HUDEP-2 (cell line): ENCODE measurements at regions not wholly inside any gene's neighbourhood (a gene's known extent, or its start where the extent isn't known, plus 50 kb on each side); places are given as distances from the start of the nearest gene placed in this dataset.
A peak's percentile ranks its signal among the peaks of the same experiment; 100 is the strongest.

ENCODE experiments used
- DNase-seq, 76 experiments: peaks; one replicate each; lab custom pipeline; 2025; ENCODE audit not compliant: unreplicated experiment in 76 of 76; lab: John Stamatoyannopoulos, UW

DNA sequence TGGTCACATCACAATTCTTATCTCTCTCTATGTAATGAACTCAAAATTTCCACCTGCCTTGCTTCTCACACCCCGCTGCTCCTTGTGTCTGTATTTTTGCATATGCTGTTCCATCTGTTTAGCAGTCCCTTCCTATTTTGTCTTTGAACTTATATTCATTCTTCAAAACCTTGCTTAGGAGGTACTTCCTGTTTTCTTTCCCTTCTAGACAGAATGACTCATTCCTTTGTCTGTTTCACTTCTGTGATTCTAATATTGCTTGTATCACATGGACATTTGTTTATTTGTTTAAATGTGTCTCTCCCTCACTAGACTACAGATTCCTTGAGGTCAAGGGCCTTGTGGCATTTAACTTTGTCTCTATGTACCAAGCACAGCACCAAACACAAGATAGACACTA is 424.2 kb downstream of the ETNK1 start:
- no peak for DNase-seq

DNA sequence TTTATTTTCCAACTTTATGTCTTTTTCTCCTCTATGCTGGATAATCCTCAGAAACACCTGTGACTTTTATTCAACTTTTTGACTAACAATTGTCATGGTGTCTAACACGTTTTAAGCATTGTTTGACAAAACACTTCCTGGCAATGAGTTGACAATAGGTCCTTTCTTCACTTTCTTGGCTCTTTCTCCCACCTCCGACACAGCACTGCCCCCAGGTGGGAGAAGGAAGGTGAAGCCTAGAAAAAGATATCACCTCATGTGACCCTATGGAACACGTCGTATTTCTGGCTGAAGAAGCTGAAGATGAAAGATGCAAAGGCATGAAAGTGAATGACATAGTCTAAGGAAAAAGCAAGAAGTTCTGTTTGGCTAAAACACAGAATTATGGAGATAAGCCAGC is 430.0 kb downstream of the ETNK1 start:
- peak in 11 of 76 experiments; percentile 1 to 34 (median 5) for DNase-seq

DNA sequence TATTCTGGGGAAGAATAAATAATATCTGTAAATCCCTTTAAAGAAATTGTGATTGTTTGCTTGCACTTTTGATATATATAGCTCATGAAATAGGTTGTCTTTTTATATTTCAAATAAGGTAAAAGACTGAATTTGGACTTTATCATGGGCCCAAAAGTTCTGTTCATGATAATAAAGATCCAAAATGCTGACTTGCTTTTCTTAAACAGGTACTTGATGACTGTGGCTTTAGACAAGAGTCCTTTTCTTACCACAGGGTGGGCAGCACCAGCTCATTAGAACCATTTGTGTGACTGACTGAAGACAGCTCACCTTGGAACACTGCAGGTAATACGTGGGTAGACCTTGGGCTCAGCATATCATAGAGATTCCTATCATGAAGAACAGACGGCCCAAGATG is 432.6 kb downstream of the ETNK1 start:
- DNase-seq: no peak

DNA sequence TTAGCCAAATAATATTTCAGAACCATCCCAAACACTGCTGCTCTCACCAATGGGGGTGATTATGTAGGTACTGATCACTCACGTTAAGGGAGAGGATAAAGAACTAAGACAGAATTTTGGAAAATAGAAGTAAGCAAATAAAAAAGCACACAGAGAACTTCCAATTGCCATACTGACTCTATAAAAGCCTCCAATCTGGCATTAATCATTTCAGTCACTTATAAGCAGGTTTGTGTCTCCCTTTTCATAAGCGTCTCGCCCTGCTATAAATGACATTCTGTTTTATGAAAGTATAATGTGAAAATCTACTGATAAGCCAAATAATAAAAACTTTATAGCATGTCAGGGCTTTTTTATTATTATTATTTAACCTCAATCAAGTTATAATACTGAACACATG is 435.2 kb downstream of the ETNK1 start:
- no peak for DNase-seq

DNA sequence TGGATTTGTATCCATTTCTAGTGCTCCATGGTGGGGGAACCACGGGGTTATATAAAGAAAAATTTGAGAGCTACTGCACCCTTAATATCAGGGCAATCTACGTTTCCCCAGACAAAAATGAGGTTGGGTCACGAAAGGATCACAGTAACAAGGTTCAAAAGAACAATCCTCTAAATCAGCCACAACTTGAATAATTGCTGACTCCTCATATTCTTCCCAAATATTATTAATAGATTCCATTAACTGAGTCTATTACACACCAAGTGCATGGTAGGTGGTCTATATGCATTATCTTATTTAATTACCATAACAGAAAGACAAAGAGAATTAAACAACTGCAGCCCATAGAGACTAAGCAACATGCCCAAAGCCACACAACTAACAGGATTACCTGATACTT is 438.2 kb downstream of the ETNK1 start:
- DNase-seq: no peak

DNA sequence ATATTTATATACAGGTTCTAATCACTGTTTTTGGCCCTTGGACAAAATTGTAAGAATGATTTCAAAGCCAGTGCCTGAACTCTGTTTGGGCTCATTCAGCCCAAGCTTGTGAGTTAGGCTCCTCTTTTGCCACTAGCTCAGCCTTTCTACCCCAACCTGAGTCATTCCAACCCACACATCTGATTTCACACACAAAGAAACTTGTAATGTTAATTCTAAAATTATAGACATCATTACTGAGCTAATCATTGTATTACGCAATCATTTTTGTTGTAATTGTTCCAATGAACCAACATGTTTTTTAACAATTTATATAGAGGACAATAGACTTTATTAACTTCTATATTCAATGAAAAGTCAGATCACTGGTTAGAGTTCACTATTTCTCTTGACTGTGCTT is 441.1 kb downstream of the ETNK1 start:
- DNase-seq: no peak

DNA sequence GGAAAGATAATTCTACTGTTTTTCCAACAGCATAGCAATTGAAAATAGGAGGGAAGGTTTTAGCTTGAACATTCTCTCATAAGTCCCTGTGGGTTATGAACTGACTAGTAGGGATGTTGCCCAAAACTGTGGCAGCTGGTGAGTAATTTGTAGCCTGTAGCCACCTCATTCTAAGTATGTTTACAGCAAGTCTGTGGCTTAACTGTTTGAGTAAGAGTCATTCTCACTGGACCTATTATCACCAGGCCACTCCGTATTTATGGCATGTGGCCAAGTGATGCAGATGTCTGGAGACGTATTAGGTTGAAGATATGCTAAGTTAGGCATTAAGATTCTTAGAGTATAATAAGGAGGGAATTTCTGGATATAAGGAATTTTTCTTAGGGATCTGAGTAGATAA is 458.3 kb downstream of the ETNK1 start:
- DNase-seq: peak in 10 of 76 experiments; percentile 1 to 52 (median 25)

DNA sequence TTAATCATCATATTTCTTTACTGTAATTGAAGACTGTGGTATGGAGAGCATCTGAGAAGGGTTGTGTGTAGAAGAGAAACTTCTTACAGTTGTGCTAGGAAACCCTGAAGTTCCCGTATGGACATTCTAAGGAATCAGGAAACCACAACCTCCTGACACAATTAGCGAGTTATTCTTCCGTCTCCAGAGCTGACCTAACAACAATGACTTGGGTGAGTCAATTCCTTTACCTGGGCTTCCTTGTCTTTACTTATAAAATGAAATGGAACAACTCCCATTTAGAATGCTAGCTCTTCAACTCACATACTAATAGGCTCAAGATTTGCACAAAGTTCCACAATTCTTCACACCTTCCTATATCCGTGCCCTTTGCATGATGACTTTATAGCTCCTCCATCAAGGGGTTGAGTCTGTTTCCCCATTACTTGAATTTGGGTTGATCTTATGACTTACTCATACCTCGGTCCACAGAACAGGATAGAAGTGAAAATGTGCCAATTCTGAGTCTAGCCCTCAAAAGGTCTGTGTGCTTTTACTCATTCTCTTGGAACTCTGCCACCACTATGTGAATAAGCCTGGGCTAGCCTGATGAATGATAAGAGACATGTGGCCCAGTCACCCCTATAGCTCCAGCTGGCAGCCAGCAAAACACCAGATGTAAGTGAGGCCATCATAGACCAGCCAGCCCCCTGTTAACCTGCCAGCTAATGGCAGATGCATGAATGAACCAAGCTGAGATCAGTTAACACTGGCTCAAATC is 459.4 kb downstream of the ETNK1 start:
- DNase-seq: peak in 53 of 76 experiments; percentile 1 to 89 (median 37)

DNA sequence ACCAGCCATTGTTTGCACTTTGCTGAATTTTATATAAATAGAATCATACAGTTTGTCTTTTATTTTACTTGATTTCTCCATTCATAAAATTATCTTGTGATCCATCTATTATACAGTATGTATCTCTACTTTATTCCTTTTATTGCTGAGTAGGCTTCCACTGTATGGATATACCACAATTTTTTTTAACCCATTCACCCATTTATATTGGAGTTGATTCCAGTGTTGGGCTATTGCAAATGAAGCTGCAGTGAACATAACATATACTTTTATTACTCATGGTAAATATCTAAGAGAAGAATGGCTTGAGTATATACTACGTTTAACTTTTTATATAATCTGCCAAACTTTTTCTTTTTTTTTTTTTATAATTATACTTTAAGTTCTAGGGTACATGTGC is 463.6 kb downstream of the ETNK1 start:
- no peak for DNase-seq

DNA sequence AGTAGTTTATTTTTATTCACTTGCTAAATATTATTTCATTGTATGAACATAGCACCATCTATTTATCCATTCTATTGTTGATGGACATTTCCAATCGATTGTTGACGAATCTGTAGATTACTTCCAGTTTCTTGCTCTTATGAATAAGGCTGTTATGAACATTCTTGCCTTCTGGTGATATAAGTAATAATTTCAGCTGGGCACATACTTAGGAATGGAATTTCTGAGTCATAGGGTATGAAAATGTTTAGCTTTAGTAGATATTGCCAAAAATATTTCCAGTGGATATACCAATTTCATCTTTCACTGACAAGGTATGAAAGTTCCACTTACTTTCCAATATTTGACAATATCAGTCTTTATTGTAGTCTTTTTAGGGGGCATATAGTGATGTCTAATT is 468.5 kb downstream of the ETNK1 start:
- DNase-seq: no peak

DNA sequence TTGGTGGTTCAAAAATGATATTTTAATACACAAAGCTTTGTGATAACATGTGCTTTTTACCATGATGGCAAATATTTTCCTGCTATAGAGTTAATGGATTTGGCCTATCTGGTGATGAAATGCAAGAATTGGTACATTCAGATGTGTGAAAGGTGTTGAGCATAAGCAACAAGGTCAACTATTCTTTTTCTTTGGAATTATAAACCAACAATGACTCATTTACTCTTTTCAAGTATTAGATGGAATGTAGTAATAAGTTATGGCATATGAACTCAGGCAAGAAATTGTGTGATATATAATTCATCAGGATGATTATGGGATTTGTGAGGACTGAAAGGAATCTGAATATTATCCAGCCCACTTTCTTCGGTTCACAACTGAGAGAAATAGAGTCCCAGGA is 471.4 kb downstream of the ETNK1 start:
- DNase-seq: no peak

DNA sequence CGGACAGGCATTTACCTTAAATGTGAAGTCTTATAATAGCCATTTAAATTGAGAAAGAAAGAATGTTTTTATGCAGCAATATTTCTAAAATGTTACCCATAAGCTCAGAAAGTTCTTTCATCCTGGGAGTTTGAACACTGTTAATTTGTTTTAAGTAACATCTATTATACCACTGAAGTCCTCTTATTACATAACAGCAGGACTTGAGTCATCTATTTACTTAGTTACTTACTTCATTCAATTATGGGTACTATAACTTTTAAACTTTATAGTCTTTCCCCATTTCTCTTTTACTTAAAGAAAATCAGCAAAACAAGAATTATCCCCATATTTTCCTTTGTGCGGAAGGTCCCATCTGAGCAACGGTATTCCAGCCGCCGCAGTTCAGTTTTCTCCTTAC is 473.1 kb downstream of the ETNK1 start:
- DNase-seq: no peak

DNA sequence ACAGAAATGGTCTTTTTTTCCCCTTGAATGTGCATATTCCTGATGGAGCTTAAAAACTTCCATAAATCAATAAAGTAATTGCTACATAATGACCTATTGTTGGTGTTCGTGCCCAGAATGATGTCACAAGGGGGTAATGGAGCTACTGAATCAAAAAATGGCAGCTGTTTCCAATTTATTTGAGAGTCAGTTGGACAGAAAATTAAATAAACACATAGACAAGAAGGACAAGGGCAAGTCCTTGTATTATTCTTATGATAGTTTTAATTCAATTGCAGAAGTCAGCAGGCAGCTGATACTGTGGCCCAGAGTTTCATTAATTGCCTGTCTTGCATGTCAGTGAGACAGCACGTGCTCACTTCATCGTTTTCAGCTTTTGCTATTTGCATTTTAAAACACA is 473.5 kb downstream of the ETNK1 start:
- no peak for DNase-seq

DNA sequence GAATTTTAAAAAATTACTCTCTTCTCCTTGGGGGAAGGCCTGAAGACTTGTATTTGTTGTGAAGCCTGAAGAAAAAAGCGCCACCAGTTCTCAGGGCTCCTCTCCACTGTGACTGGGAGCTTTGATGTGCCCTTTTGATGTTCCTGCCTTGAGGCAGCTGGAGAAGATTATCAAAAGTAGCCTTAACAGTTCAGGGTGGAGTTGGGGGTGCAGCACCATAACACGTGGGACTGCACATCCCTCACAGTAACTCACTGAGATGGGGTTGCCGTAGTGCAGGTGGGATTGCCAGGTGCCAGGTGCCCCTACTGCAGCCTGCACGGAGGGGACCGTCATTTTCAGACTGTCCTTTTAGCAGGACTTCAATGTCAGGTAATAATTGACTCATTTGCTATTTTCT is 474.1 kb downstream of the ETNK1 start:
- no peak for DNase-seq

DNA sequence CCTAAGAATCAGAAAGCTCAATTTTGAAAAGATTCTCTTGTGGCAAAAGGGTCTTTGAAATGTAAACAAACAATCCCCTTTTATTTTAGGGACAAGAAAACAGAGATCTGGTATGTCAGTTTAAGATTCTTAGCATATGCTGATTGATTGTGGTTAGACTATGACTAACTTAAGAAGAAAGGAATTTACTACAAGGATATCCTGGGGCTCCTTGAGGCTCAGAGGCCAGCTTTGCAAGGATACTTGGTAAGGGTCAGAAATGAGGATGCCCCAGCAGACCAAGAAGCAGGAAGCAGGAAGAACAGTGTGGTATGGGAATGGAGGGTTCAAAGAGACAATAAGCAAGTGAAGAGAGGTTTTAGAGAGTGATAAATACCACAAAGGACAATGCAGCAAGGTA is 474.6 kb downstream of the ETNK1 start:
- no peak for DNase-seq

DNA sequence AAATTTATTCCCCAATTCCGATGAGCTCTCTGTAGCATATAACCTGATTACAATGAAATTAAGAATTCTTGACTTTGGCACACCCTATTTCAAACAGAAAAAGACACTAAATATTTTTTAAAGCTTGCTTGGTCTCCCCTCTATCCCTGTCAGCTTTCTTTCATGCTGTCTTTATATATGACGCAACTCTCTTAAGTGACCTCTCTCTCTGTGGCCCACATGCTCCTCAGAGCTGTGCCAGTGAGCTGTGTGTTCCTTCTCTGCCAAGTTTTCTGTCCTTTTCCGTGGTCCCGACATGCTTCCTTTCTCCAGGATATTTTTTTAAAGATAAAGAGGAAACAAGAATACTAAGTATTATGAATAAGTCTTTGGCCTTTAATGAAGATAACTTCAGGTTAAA is 484.0 kb downstream of the ETNK1 start:
- DNase-seq: no peak

DNA sequence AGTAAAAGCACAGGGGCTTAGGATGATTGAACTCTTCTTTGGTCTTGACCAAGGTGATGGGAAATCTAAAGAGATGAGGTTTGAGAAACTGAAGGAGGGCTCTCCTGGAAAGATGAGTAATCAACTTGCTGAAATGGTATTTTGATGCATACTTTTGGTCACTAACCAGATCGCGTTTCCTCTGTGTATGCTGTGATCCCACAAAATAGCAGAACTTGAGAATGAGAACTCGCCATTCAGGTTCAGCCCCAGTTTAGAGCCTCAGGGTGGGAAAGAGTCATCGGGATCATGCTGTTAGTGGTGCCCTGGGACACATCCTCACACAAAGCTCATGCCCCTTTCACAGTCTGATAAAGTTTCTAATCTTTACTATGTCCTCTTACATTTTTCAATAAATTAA is 488.8 kb downstream of the ETNK1 start:
- DNase-seq: no peak

DNA sequence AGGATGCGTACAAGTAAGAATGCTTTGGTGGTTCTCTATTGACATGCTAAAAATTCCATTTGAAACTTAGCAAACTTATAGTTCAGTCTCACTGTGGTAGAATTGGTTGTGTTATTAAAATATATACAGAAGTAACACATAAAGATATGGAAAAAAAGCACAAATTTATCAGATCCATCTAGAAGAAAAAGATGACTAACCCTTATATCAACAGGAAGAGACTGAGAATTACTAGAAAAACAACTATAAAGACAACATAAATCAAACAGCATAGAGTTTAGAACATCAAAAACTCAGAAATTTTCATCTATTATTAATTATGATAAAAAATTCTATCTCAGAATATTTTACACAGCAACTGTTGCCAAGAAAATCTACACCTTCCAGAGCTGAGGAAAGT is 491.0 kb downstream of the ETNK1 start:
- no peak for DNase-seq

DNA sequence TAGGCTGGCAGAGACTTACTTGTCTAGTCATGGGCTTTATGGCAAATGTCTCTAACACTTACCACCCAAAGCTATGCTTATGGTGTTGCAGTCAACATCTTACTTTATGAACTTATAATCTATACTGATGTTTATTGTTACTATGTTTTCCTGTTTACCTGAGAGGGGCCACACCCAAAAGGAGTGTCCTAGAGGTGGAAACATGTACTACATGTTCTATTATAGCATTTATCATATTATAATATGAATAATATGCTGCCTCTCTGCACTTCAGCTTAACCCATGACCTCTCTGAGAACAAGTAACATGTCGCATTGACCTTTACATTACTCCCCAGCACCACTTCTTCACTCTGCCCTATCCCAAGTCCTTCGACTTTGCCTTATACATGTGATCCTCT is 501.8 kb downstream of the ETNK1 start:
- DNase-seq: no peak

DNA sequence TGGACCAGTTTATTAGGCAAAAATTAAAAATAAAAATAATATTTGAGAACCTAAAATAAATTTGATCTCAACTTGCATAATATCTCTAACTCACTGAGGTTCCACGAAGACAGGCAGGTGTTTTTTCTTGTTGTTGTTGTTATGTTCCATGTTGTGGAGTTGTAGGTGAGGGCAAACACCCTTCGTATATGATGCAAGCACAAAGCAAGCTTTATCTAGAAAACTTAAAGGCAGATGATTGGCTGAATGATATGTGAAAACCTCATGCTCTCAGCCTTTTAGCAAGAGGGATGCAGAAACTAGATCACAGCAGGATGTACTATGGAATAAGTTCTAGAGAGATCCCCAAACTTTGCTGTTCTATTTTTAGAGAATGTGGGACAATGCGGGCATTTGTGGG is 502.7 kb downstream of the ETNK1 start:
- DNase-seq: no peak

DNA sequence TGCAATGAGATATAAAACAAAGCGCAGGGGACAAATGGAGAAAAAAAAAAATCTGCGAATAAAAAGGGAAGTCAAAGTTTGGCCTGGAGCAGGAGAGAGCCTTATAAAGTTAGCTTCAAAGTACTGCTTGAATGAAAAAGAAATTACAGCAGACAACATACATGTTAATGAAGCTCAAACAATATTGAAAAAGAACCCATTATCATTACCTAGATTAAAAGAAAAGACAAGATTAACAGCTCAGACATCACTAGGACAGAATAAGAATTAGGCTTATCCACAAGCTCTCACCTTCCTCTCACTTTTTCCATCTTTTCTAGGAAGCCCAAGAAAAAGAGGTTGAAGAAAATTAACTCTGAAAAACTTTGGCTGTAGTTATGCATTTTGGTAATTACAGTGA is 503.5 kb downstream of the ETNK1 start:
- DNase-seq: no peak

DNA sequence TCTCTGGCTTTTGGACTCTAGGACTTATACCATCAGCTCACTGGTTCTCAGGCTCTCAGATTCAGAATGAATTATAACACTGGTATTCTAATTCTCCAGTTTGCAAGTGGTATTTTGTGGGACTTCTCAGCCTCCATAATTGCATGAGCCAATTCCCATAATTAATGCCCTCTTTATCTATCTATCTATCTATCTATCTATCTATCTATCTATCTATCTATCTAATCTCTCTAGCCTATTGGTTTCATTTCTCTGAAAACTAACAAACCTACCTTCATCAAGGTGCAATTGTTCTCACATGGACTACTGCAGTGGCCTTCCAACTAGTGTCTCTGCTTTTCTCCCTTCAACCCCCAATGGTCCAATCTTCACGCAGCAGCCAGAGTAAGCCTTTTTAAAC is 507.4 kb downstream of the ETNK1 start:
- no peak for DNase-seq

DNA sequence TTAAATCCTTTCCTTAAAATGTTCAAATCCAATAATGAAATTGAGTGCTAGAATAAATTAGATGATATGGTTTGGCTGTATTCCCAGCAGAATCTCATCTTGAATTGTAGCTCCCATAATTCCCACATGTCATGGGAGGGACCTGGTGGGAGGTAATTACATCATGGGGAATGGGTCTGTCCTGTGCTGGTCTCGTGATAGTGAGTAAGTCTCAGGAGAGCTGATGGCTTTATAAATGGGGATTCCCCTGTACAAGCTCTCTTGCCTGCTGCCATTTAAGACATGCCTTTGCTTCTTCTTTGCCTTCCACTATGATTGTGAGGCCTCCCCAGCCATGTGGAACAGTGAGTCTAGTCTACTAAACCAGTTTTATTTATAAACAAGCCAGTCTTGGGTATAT is 508.5 kb downstream of the ETNK1 start:
- no peak for DNase-seq
